Nephron (organoid): ENCODE measurements at regions not wholly inside any gene's neighbourhood (a gene's known extent, or its start where the extent isn't known, plus 50 kb on each side); places are given as distances from the start of the nearest gene placed in this dataset.

Experiments
- H3K27ac Mint-ChIP-seq, 3 experiments: 2 replicates each; pipeline ENCODE4 v1.8.0; 2020; ENCODE audit warnings: mixed read lengths in 3 of 3, mild to moderate bottlenecking in 2 of 3, moderate library complexity in 1 of 3
- H3K27me3 Mint-ChIP-seq: 2 replicates; pipeline ENCODE4 v1.8.0; 2021; ENCODE audit warnings: low read depth, mild to moderate bottlenecking, moderate library complexity, mixed read lengths
- H3K36me3 Mint-ChIP-seq: 2 replicates; pipeline ENCODE4 v1.8.0; 2020; ENCODE audit warnings: low read depth, mixed read lengths
- H3K4me1 Mint-ChIP-seq: 2 replicates; pipeline ENCODE4 v1.8.0; 2020; ENCODE audit warnings: mixed read lengths
- H3K4me3 Mint-ChIP-seq, 3 experiments: 2 replicates each; pipeline ENCODE4 v1.8.0; 2020; ENCODE audit warnings: mild to moderate bottlenecking in 3 of 3, mixed read lengths in 3 of 3, moderate library complexity in 2 of 3
- H3K9me3 Mint-ChIP-seq: 2 replicates; pipeline ENCODE4 v1.8.0; 2020; ENCODE audit warnings: mixed read lengths
- TF ChIP-seq, protein P1 (sequence below), 3 experiments: fragments of 200-600 bp; sonication (generic); IDR thresholded peaks; one replicate each; pipeline ENCODE4 v1.5.0; 2021; ENCODE audit warnings: antibody characterized with exemption in 3 of 3; ENCODE audit not compliant: unreplicated experiment in 3 of 3

DNA sequence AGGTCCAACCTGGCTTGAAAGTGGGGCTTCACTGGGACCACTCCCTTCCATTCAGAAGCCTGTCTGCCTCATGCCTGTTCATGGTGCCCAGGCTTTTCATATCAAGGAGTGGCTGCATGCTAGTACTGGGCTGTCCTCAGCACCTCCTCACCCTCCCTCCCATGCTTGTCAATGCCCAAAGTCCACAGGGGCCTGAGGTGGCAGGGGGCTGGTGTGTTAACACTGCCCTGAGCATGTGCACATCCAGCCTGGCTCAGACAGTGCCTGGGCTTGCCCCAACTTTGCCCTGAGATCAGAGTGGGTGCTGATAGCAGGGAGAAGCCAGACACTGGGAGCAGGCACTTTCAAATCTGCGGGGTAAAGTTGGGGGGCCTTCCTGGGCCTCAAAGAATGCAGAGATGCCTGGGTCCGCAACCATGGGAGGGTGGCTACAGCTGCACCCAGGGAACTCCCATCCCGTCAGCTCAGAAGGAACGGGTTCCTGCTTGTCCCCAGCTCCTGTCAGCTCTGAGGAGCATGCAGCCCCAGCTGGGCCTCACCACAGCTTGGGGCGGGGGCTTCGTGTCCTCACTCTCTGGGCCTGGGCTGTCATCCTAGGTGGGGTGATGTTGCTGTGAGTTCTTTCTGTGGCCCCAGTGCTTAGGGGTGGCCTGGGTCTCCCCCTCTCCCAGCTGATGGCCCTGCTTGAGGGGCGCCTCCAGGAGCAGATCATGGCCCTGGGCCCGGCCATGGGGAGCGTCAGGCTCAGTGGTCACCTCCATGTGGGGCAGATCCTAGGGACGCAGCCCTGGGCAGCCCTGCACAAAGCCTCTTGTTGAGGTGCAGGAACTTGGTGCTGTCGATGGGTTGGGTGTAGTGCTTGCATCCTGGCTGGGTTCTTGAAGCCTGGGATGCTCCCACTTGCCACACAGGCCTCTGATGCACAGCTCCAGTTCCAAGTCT lies 830.6 kb upstream of the SLITRK5 start:
- Mint-ChIP-seq H3K36me3 (no peaks in the 10 kb centered on the region), H3K4me3 (no peak overlapping the region), H3K27ac (no peak overlapping the region), H3K4me1 (peaks cover 5% of the 10 kb centered on the region), H3K9me3 (peaks cover 10% of the 10 kb centered on the region), H3K27me3 (no peaks in the 10 kb centered on the region)
- TF ChIP-seq, protein P1, sequence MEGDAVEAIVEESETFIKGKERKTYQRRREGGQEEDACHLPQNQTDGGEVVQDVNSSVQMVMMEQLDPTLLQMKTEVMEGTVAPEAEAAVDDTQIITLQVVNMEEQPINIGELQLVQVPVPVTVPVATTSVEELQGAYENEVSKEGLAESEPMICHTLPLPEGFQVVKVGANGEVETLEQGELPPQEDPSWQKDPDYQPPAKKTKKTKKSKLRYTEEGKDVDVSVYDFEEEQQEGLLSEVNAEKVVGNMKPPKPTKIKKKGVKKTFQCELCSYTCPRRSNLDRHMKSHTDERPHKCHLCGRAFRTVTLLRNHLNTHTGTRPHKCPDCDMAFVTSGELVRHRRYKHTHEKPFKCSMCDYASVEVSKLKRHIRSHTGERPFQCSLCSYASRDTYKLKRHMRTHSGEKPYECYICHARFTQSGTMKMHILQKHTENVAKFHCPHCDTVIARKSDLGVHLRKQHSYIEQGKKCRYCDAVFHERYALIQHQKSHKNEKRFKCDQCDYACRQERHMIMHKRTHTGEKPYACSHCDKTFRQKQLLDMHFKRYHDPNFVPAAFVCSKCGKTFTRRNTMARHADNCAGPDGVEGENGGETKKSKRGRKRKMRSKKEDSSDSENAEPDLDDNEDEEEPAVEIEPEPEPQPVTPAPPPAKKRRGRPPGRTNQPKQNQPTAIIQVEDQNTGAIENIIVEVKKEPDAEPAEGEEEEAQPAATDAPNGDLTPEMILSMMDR (IDR thresholded peaks at IDR 0.05; ENCODE audit: unreplicated experiment in 3 of 3) = no peak

DNA sequence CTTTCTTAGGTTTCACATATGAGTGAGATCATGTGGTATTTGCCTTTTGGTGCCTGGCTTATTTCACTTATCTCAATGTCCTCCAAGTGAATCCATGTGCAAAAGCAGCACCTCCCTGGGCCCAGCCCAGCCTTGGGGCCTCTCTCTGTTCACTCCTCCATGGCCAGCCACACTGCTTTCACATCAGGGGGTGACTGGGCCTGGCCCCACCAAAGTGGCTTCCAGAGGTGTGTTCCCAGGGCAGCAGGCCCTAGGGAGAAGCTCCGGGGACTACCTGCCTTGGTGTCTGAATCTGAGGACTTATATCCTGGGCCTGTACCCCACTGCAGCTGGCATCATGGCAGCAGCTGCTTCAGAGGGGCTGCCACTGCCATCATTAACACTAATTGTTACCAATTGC lies 829.9 kb upstream of the SLITRK5 start:
- no peak overlapping the region for H3K4me3 Mint-ChIP-seq
- no peaks in the 10 kb centered on the region for H3K27me3 Mint-ChIP-seq
- H3K27ac Mint-ChIP-seq = no peak overlapping the region
- no peaks in the 10 kb centered on the region for H3K36me3 Mint-ChIP-seq
- TF ChIP-seq, protein P1 (IDR thresholded peaks at IDR 0.05; ENCODE audit: unreplicated experiment in 3 of 3) = no peak
- H3K4me1 Mint-ChIP-seq = peaks cover 5% of the 10 kb centered on the region
- H3K9me3 Mint-ChIP-seq = peaks cover 9% of the 10 kb centered on the region

DNA sequence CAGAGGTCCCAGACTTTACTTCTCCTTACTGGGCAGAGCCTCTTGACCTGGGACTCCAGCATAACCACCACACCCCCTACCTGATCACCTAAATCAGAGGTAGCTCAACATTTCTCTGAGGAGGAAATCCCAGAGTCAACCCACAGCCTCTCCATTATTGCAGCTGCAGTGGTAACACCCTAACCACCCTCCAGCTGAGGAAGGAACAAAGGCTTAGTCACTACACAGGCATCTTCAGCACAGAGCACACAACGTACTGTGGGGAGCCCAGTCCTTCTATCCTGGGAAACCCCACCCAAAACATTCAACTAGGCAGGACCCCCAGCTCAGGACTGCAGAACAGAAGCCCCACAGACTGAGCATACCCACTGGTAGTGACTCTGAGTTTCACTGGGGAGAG lies 824.7 kb upstream of the SLITRK5 start:
- TF ChIP-seq, protein P1 (IDR thresholded peaks at IDR 0.05; ENCODE audit: unreplicated experiment in 3 of 3) = no peak
- no peaks in the 10 kb centered on the region for H3K9me3 Mint-ChIP-seq
- no peaks in the 10 kb centered on the region for H3K36me3 Mint-ChIP-seq

DNA sequence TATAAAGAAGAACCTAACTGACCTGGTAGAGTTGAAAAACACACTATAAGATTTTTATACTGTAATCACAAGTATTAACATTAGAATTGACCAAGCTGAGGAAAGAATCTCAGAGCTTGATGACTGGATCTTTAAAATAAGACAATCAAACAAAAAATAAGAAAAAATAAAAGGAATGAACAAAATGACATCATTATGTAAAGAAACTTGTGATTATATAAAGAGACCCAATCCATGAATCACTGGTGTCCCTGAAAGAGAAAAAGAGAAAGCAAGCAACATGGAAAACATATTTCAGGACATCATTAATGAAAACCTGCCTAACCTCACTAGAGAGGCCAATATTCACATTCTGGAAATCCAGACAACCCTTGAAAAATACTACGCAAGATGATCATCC lies 822.5 kb upstream of the SLITRK5 start:
- H3K4me1 Mint-ChIP-seq = no peaks in the 10 kb centered on the region
- H3K36me3 Mint-ChIP-seq = no peaks in the 10 kb centered on the region
- H3K27me3 Mint-ChIP-seq = no peaks in the 10 kb centered on the region
- no peaks in the 10 kb centered on the region for H3K9me3 Mint-ChIP-seq
- TF ChIP-seq, protein P1 (IDR thresholded peaks at IDR 0.05; ENCODE audit: unreplicated experiment in 3 of 3) = no peak
- H3K27ac Mint-ChIP-seq = no peak overlapping the region
- no peak overlapping the region for H3K4me3 Mint-ChIP-seq

More for the DNA sequence above, 824.7 kb upstream of the SLITRK5 start:
- Mint-ChIP-seq H3K4me3 (no peak overlapping the region), H3K27me3 (no peaks in the 10 kb centered on the region), H3K27ac (no peak overlapping the region), H3K4me1 (no peaks in the 10 kb centered on the region)

DNA sequence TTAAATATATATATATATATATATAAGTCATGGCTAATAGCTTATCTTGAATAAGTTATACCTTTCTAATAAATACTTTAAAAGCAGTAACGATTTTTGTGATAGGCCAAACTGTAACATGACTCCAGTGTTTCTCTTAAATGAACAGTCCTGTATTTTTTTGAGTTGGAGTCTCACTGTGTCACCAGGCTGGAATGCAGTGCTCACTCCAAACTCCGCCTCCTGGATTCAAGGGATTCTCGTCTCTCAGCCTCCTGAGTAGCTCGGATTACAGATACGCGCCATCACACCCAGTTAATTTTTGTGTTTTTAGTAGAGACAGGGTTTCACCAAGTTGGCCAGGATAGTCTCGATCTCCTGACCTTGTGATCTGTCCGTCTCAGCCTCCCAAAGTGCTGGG lies 814.2 kb upstream of the SLITRK5 start:
- no peak overlapping the region for H3K4me3 Mint-ChIP-seq
- H3K36me3 Mint-ChIP-seq = no peaks in the 10 kb centered on the region
- no peak overlapping the region for H3K27ac Mint-ChIP-seq
- H3K9me3 Mint-ChIP-seq = no peaks in the 10 kb centered on the region
- no peaks in the 10 kb centered on the region for H3K4me1 Mint-ChIP-seq
- no peaks in the 10 kb centered on the region for H3K27me3 Mint-ChIP-seq
- TF ChIP-seq, protein P1 (IDR thresholded peaks at IDR 0.05; ENCODE audit: unreplicated experiment in 3 of 3) = no peak

DNA sequence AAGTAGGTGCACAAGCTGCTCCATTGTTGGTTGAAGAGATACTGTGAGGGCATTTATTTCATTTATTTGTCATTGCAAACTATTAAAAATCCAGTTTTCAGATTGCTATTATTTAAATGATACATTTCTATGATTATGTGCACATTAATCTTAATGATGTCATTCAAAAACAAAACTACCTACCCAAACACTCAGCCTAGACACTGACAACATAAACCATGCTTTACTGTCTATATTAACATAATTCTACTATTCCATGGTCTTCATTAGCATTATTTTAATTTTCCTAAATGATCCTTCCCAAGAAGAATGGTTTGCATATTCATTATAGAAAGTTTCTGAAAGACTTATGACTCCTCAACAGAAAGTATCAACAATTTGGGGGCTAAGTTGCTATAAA lies 813.0 kb upstream of the SLITRK5 start:
- no peaks in the 10 kb centered on the region for H3K4me1 Mint-ChIP-seq
- H3K9me3 Mint-ChIP-seq = no peaks in the 10 kb centered on the region
- TF ChIP-seq, protein P1 (IDR thresholded peaks at IDR 0.05; ENCODE audit: unreplicated experiment in 3 of 3) = no peak
- no peaks in the 10 kb centered on the region for H3K27me3 Mint-ChIP-seq
- no peak overlapping the region for H3K27ac Mint-ChIP-seq
- no peaks in the 10 kb centered on the region for H3K36me3 Mint-ChIP-seq
- no peak overlapping the region for H3K4me3 Mint-ChIP-seq
